H9 (cell line): ENCODE measurements at regions not wholly inside any gene's neighbourhood (a gene's known extent, or its start where the extent isn't known, plus 50 kb on each side); places are given as distances from the start of the nearest gene placed in this dataset.

ENCODE experiments used
- DNase-seq: peaks from one replicate; pipeline ENCODE4 v3.0.0-alpha.2; 2017
- H2AFZ ChIP-seq: one replicate; pipeline ENCODE4 v1.6.1; 2013; ENCODE audit warnings: mild to moderate bottlenecking, low read length, control low read depth, moderate library complexity
- H2AK5ac ChIP-seq: 2 replicates; pipeline ENCODE4 v1.6.1; 2013; ENCODE audit warnings: low read length, control low read depth, mixed read lengths; ENCODE audit not compliant: insufficient read length
- H2BK120ac ChIP-seq: one replicate; pipeline ENCODE4 v1.6.1; 2013; ENCODE audit warnings: low read depth, mild to moderate bottlenecking, low read length, control low read depth, inconsistent platforms; ENCODE audit not compliant: poor library complexity, severe bottlenecking
- H2BK12ac ChIP-seq: 2 replicates; pipeline ENCODE4 v1.6.1; 2013; ENCODE audit warnings: low read length, control low read depth, mixed read lengths, low read depth; ENCODE audit not compliant: insufficient read length
- H2BK15ac ChIP-seq: 2 replicates; pipeline ENCODE4 v1.6.1; 2013; ENCODE audit warnings: low read depth, low read length, control low read depth
- H2BK20ac ChIP-seq: one replicate; pipeline ENCODE4 v1.6.1; 2013; ENCODE audit warnings: low read depth, mild to moderate bottlenecking, low read length, control low read depth, inconsistent platforms; ENCODE audit not compliant: poor library complexity, severe bottlenecking
- H2BK5ac ChIP-seq: 2 replicates; pipeline ENCODE4 v1.6.1; 2013; ENCODE audit warnings: low read length, control low read depth, mixed read lengths; ENCODE audit not compliant: insufficient read length
- H3K14ac ChIP-seq: 2 replicates; pipeline ENCODE4 v1.6.1; 2013; ENCODE audit warnings: low read length, control low read depth; ENCODE audit not compliant: insufficient read depth
- H3K18ac ChIP-seq: 2 replicates; pipeline ENCODE4 v1.6.1; 2013; ENCODE audit warnings: low read depth, mild to moderate bottlenecking, mixed read lengths, low read length, control low read depth; ENCODE audit not compliant: insufficient read length
- H3K23ac ChIP-seq: 2 replicates; pipeline ENCODE4 v1.6.1; 2013; ENCODE audit warnings: low read length, control low read depth, mixed read lengths, low read depth; ENCODE audit not compliant: insufficient read length
- H3K23me2 ChIP-seq: 2 replicates; pipeline ENCODE4 v1.6.1; 2013; ENCODE audit warnings: low read depth, mild to moderate bottlenecking, mixed read lengths, low read length, control low read depth; ENCODE audit not compliant: insufficient read length, poor library complexity, severe bottlenecking
- H3K27ac ChIP-seq: 2 replicates; pipeline ENCODE4 v1.5.1; 2013; ENCODE audit warnings: low read length, control low read depth, mixed read lengths, low read depth; ENCODE audit not compliant: insufficient read length
- H3K27me3 ChIP-seq: 2 replicates; pipeline ENCODE4 v1.6.1; 2013; ENCODE audit warnings: low read length, control low read depth, inconsistent platforms; ENCODE audit not compliant: insufficient read depth
- H3K4ac ChIP-seq: 2 replicates; pipeline ENCODE4 v1.6.1; 2013; ENCODE audit warnings: low read depth, mild to moderate bottlenecking, control low read depth, inconsistent platforms, low read length, moderate library complexity
- H3K4me1 ChIP-seq: 2 replicates; pipeline ENCODE4 v1.6.1; 2013; ENCODE audit warnings: low read length, control low read depth, inconsistent platforms; ENCODE audit not compliant: insufficient read depth
- H3K4me2 ChIP-seq: 2 replicates; pipeline ENCODE4 v1.6.1; 2013; ENCODE audit warnings: low read length, control low read depth, mixed read lengths; ENCODE audit not compliant: insufficient read length, insufficient read depth
- H3K56ac ChIP-seq: 2 replicates; pipeline ENCODE4 v1.6.1; 2013; ENCODE audit warnings: low read depth, mild to moderate bottlenecking, mixed read lengths, low read length, control low read depth; ENCODE audit not compliant: insufficient read length
- H3K79me1 ChIP-seq: 2 replicates; pipeline ENCODE4 v1.6.1; 2013; ENCODE audit warnings: low read depth, mild to moderate bottlenecking, moderate library complexity, low read length, control low read depth, inconsistent platforms; ENCODE audit not compliant: insufficient read depth, poor library complexity, severe bottlenecking
- H3K79me2 ChIP-seq: 2 replicates; pipeline ENCODE4 v1.6.1; 2013; ENCODE audit warnings: low read length, control low read depth, inconsistent platforms; ENCODE audit not compliant: insufficient read depth
- H3K9ac ChIP-seq: 2 replicates; pipeline ENCODE4 v1.6.1; 2013; ENCODE audit warnings: low read length, control low read depth, mixed read lengths; ENCODE audit not compliant: insufficient read length; ENCODE audit errors: extremely low read depth
- H3K9me3 ChIP-seq: one replicate; pipeline ENCODE4 v1.6.1; 2013; ENCODE audit warnings: low read depth, low read length, inconsistent platforms; ENCODE audit not compliant: control insufficient read depth
- H3T11ph ChIP-seq: one replicate; pipeline ENCODE4 v1.6.1; 2013; ENCODE audit warnings: mild to moderate bottlenecking, low read length, control low read depth, inconsistent platforms
- H4K20me1 ChIP-seq: one replicate; pipeline ENCODE4 v1.6.1; 2013; ENCODE audit not compliant: control insufficient read depth, insufficient read length, insufficient read depth
- H4K5ac ChIP-seq: 2 replicates; pipeline ENCODE4 v1.6.1; 2013; ENCODE audit warnings: low read depth, mild to moderate bottlenecking, mixed read lengths, low read length, control low read depth; ENCODE audit not compliant: insufficient read length
- H4K8ac ChIP-seq: replicated peaks from 2 replicates; pipeline ENCODE4 v1.6.1; 2013; ENCODE audit warnings: low read length, control low read depth, mixed read lengths, low read depth; ENCODE audit not compliant: insufficient read length
- H4K91ac ChIP-seq: 2 replicates; pipeline ENCODE4 v1.6.1; 2013; ENCODE audit warnings: low read depth, mild to moderate bottlenecking, moderate library complexity, mixed read lengths, low read length, control low read depth; ENCODE audit not compliant: insufficient read length
- H3K27ac Mint-ChIP-seq, 3 experiments: 2 replicates in 2 of 3; 3 replicates in 1 of 3; pipeline ENCODE4 v1.8.0; 2020 to 2021; ENCODE audit warnings: mixed read lengths in 3 of 3, mild to moderate bottlenecking in 1 of 3, moderate library complexity in 1 of 3
- H3K27me3 Mint-ChIP-seq: 2 replicates; pipeline ENCODE4 v1.8.0; 2021; ENCODE audit warnings: low read depth, mild to moderate bottlenecking, moderate library complexity, mixed read lengths
- H3K36me3 Mint-ChIP-seq, 3 experiments: 2 replicates in 2 of 3; 3 replicates in 1 of 3; pipeline ENCODE4 v1.8.0; 2020 to 2021; ENCODE audit warnings: low read depth in 3 of 3, mixed read lengths in 3 of 3; ENCODE audit not compliant: insufficient read depth in 1 of 3
- H3K4me1 Mint-ChIP-seq, 2 experiments: 2 replicates each; pipeline ENCODE4 v1.8.0; 2020; ENCODE audit warnings: mixed read lengths in 2 of 2
- H3K4me3 Mint-ChIP-seq, 2 experiments: 2 replicates in 1 of 2; 3 replicates in 1 of 2; pipeline ENCODE4 v1.8.0; 2020 to 2021; ENCODE audit warnings: mild to moderate bottlenecking in 2 of 2, mixed read lengths in 2 of 2, moderate library complexity in 1 of 2
- H3K9me3 Mint-ChIP-seq, 2 experiments: 2 replicates in 1 of 2; 3 replicates in 1 of 2; pipeline ENCODE4 v1.8.0; 2020; ENCODE audit warnings: mild to moderate bottlenecking in 2 of 2, mixed read lengths in 2 of 2, moderate library complexity in 1 of 2
- WGBS: extraction: QIAGEN DNeasy Blood & Tissue Kit; methylation state at CpG from one replicate; pipeline ENCODE4 v1.1.7; 2013; ENCODE audit warnings: missing lambda C conversion rate, low lambda C conversion rate, mixed read lengths; ENCODE audit not compliant: insufficient read length; ENCODE audit errors: extremely low coverage; 5-methylcytosine and 5-hydroxymethylcytosine counted together
- TF ChIP-seq, protein P1 (sequence below): fragments of 200-600 bp; sonication (generic); conservative IDR thresholded peaks from 3 replicates; pipeline ENCODE4 v1.8.0; 2021; ENCODE audit warnings: antibody characterized with exemption, mild to moderate bottlenecking

- H3K36me3 Mint-ChIP-seq: no peaks in the 10 kb centered on the region
- H3K23me2 ChIP-seq: peaks cover 2% of the 10 kb centered on the region
- H3K4me1 Mint-ChIP-seq: peaks cover 0 to 2% of the 10 kb centered on the region in 2 experiments; a peak in 2 of 4 replicates
- H3K4me3 Mint-ChIP-seq: no peak overlapping the region
- no peak overlapping the region for H4K5ac ChIP-seq
- no peak overlapping the region for H4K8ac ChIP-seq
- no peaks in the 10 kb centered on the region for H3K4me1 ChIP-seq
- no peak overlapping the region for H3K9ac ChIP-seq
- no peaks in the 10 kb centered on the region for H3K79me2 ChIP-seq
- H3K4me2 ChIP-seq: no peak overlapping the region
- H2AFZ ChIP-seq: no peak overlapping the region
- H3K27ac Mint-ChIP-seq: 0 out of 7 replicates have a peak overlapping the region, but pooled peaks of 1 of the 3 experiments have one; percentile 48
- H3K79me1 ChIP-seq: no peaks in the 10 kb centered on the region
- H3K18ac ChIP-seq: no peak overlapping the region
- H2BK12ac ChIP-seq: no peak overlapping the region
- H3K23ac ChIP-seq: no peak overlapping the region
- TF ChIP-seq, protein P1, sequence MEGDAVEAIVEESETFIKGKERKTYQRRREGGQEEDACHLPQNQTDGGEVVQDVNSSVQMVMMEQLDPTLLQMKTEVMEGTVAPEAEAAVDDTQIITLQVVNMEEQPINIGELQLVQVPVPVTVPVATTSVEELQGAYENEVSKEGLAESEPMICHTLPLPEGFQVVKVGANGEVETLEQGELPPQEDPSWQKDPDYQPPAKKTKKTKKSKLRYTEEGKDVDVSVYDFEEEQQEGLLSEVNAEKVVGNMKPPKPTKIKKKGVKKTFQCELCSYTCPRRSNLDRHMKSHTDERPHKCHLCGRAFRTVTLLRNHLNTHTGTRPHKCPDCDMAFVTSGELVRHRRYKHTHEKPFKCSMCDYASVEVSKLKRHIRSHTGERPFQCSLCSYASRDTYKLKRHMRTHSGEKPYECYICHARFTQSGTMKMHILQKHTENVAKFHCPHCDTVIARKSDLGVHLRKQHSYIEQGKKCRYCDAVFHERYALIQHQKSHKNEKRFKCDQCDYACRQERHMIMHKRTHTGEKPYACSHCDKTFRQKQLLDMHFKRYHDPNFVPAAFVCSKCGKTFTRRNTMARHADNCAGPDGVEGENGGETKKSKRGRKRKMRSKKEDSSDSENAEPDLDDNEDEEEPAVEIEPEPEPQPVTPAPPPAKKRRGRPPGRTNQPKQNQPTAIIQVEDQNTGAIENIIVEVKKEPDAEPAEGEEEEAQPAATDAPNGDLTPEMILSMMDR: no peak
- no peak overlapping the region for H3T11ph ChIP-seq
- no peak overlapping the region for H3K56ac ChIP-seq
- no CpG with 5 or more reads among the region's 17 CpGs for WGBS
- no peak overlapping the region for H3K14ac ChIP-seq
- no peak for DNase-seq
- H2BK20ac ChIP-seq: no peak overlapping the region
- no peak overlapping the region for H3K27ac ChIP-seq
- no peak overlapping the region for H2BK120ac ChIP-seq
- no peaks in the 10 kb centered on the region for H4K20me1 ChIP-seq
- H4K91ac ChIP-seq: no peak overlapping the region
- H3K9me3 ChIP-seq: no peaks in the 10 kb centered on the region
- H2AK5ac ChIP-seq: no peak overlapping the region
- no peak overlapping the region for H2BK15ac ChIP-seq
- H3K4ac ChIP-seq: no peak overlapping the region
- peaks cover 0 to 2% of the 10 kb centered on the region in 2 experiments; a peak in 1 of 5 replicates for H3K9me3 Mint-ChIP-seq
- peaks cover 22% of the 10 kb centered on the region for H3K27me3 Mint-ChIP-seq
- H3K27me3 ChIP-seq: no peaks in the 10 kb centered on the region; the same call in 1 of the 2 replicates
- H2BK5ac ChIP-seq: no peak overlapping the region
Measured at GRCh38 chr16:86066811-86067210, 167.8 kb downstream of the IRF8 start.
